MM.1S (cell line): ENCODE measurements at regions not wholly inside any gene's neighbourhood (a gene's known extent, or its start where the extent isn't known, plus 50 kb on each side); places are given as distances from the start of the nearest gene placed in this dataset.

Experiments used
- DNase-seq: peaks from one replicate; pipeline ENCODE4 v3.0.0-alpha.2; 2015
- H2AFZ ChIP-seq: fragments of 300-600 bp; sonication (generic); 2 replicates; pipeline ENCODE4 v1.6.0; 2016; ENCODE audit warnings: antibody characterized with exemption, low read length
- H3F3A ChIP-seq: fragments of 300-600 bp; sonication (generic); 2 replicates; pipeline ENCODE4 v1.6.1; 2016; ENCODE audit warnings: mild to moderate bottlenecking, antibody characterized with exemption, low read length, moderate library complexity, mixed read lengths; ENCODE audit not compliant: insufficient read depth
- H3K27ac ChIP-seq: fragments of 300-600 bp; sonication (generic); 2 replicates; pipeline ENCODE4 v1.5.1; 2016; ENCODE audit warnings: mild to moderate bottlenecking, low read length
- H3K27me3 ChIP-seq: fragments of 300-600 bp; sonication (generic); replicated peaks from 2 replicates; pipeline ENCODE4 v1.6.0; 2016; ENCODE audit warnings: low read length; ENCODE audit not compliant: insufficient read depth
- H3K36me3 ChIP-seq: fragments of 300-600 bp; sonication (generic); replicated peaks from 2 replicates; pipeline ENCODE4 v1.6.1; 2016; ENCODE audit warnings: mild to moderate bottlenecking, low read length, mixed read lengths; ENCODE audit not compliant: insufficient read depth
- H3K4me1 ChIP-seq: fragments of 300-600 bp; sonication (generic); 2 replicates; pipeline ENCODE4 v1.6.1; 2016; ENCODE audit warnings: low read length, mixed read lengths
- H3K4me2 ChIP-seq: fragments of 300-600 bp; sonication (generic); 2 replicates; pipeline ENCODE4 v1.6.0; 2016; ENCODE audit warnings: low read depth, low read length
- H3K4me3 ChIP-seq: fragments of 300-600 bp; sonication (generic); 2 replicates; pipeline ENCODE4 v1.5.1; 2016; ENCODE audit warnings: low read length, mixed read lengths
- H3K79me2 ChIP-seq: fragments of 300-600 bp; sonication (generic); 2 replicates; pipeline ENCODE4 v1.6.1; 2016; ENCODE audit warnings: mixed run types, low read length, mixed read lengths
- H3K9ac ChIP-seq: fragments of 300-600 bp; sonication (generic); 2 replicates; pipeline ENCODE4 v1.6.1; 2016; ENCODE audit warnings: low read length, mixed read lengths
- H3K9me2 ChIP-seq: fragments of 300-600 bp; sonication (generic); replicated peaks from 2 replicates; pipeline ENCODE4 v1.6.1; 2016; ENCODE audit warnings: mild to moderate bottlenecking, low read length, mixed read lengths; ENCODE audit not compliant: insufficient read depth
- H3K9me3 ChIP-seq: fragments of 300-600 bp; sonication (generic); replicated peaks from 2 replicates; pipeline ENCODE4 v1.6.1; 2016; ENCODE audit warnings: mild to moderate bottlenecking, low read length, mixed read lengths; ENCODE audit not compliant: insufficient read depth
- H4K20me1 ChIP-seq: fragments of 300-600 bp; sonication (generic); 2 replicates; pipeline ENCODE4 v1.6.1; 2016; ENCODE audit warnings: mild to moderate bottlenecking, low read length, moderate library complexity, mixed read lengths; ENCODE audit not compliant: insufficient read depth
- CTCF ChIP-seq: fragments of 300-600 bp; sonication (generic); IDR thresholded peaks from 2 replicates; pipeline ENCODE4 v1.5.1; 2016; ENCODE audit warnings: antibody characterized with exemption, low read length, mixed read lengths
- EZH2 ChIP-seq: fragments of 300-600 bp; sonication (generic); optimal IDR thresholded peaks from 2 replicates; pipeline ENCODE3; 2017; ENCODE audit warnings: low read depth, mild to moderate bottlenecking, antibody characterized with exemption, low read length, mixed read lengths
- EZH2phosphoT487 ChIP-seq: fragments of 300-600 bp; sonication (generic); IDR thresholded peaks from 2 replicates; pipeline ENCODE4 v1.6.1; 2018; ENCODE audit warnings: antibody characterized with exemption, low read length

- H3K4me1 ChIP-seq, result no peaks in the 10 kb centered on the region
- no peak overlapping the region for H3K4me3 ChIP-seq
- DNase-seq, result no peak
- no peak overlapping the region for H3K27ac ChIP-seq
- H3K9me3 ChIP-seq, result no peaks in the 10 kb centered on the region
- no peaks in the 10 kb centered on the region for H3F3A ChIP-seq
- H3K9ac ChIP-seq, result no peak overlapping the region
- no peaks in the 10 kb centered on the region for H4K20me1 ChIP-seq
- no peaks in the 10 kb centered on the region for H3K36me3 ChIP-seq
- no peak overlapping the region for H3K4me2 ChIP-seq
- H3K9me2 ChIP-seq, result no peaks in the 10 kb centered on the region
- TF ChIP-seq CTCF (no peak), EZH2phosphoT487 (no peak), EZH2 (no peak)
- no peaks in the 10 kb centered on the region for H3K27me3 ChIP-seq
- H3K79me2 ChIP-seq, result no peaks in the 10 kb centered on the region
- H2AFZ ChIP-seq, result no peak overlapping the region
Measured at GRCh38 chr14:89495718-89496117, 78.7 kb upstream of the FOXN3 start.

GRCh38 chr14:89493877-89494634 lies 77.0 kb upstream of the FOXN3 start:
- TF ChIP-seq EZH2phosphoT487, result no peak
- no peak for TF ChIP-seq CTCF
- no peak for TF ChIP-seq EZH2
- Histone ChIP-seq H3K4me1 (no peaks in the 10 kb centered on the region), H2AFZ (no peak overlapping the region), H3K9ac (no peak overlapping the region), H4K20me1 (no peaks in the 10 kb centered on the region), H3K9me3 (no peaks in the 10 kb centered on the region), H3K27me3 (no peaks in the 10 kb centered on the region), H3F3A (no peaks in the 10 kb centered on the region), H3K79me2 (no peaks in the 10 kb centered on the region), H3K4me3 (no peak overlapping the region), H3K36me3 (no peaks in the 10 kb centered on the region), H3K9me2 (no peaks in the 10 kb centered on the region), H3K27ac (no peak overlapping the region), H3K4me2 (no peak overlapping the region)
- no peak for DNase-seq

- H3K9me2 ChIP-seq, result no peaks in the 10 kb centered on the region
- no peak overlapping the region for H3K27ac ChIP-seq
- no peaks in the 10 kb centered on the region for H3K27me3 ChIP-seq
- H3K9me3 ChIP-seq, result no peaks in the 10 kb centered on the region
- H3K79me2 ChIP-seq, result no peaks in the 10 kb centered on the region
- no peak overlapping the region for H3K4me2 ChIP-seq
- no peaks in the 10 kb centered on the region for H3K36me3 ChIP-seq
- no peaks in the 10 kb centered on the region for H4K20me1 ChIP-seq
- H2AFZ ChIP-seq, result no peak overlapping the region
- H3K4me1 ChIP-seq, result no peaks in the 10 kb centered on the region
- H3F3A ChIP-seq, result no peaks in the 10 kb centered on the region
- no peak for DNase-seq
- no peak overlapping the region for H3K9ac ChIP-seq
- no peak for TF ChIP-seq EZH2
- TF ChIP-seq EZH2phosphoT487, result no peak
- no peak for TF ChIP-seq CTCF
- H3K4me3 ChIP-seq, result no peak overlapping the region
Measured at GRCh38 chr14:89493406-89493805, 76.4 kb upstream of the FOXN3 start.
